Osteoblast (primary cell): ENCODE measurements at regions not wholly inside any gene's neighbourhood (a gene's known extent, or its start where the extent isn't known, plus 50 kb on each side); places are given as distances from the start of the nearest gene placed in this dataset.
A peak's percentile ranks its signal among the peaks of the same experiment; 100 is the strongest.

Source experiments
- DNase-seq: peaks from one replicate; pipeline ENCODE4 v3.0.0; 2011; ENCODE audit warnings: low spot score, mixed read lengths; ENCODE audit not compliant: insufficient read length; ENCODE audit errors: missing footprints
- H2AFZ ChIP-seq: 2 replicates; pipeline ENCODE4 v1.6.0; 2011; ENCODE audit warnings: mild to moderate bottlenecking, low read length
- H3K27ac ChIP-seq: 2 replicates; pipeline ENCODE4 v1.5.1; 2011; ENCODE audit warnings: mild to moderate bottlenecking, low read depth, low read length, moderate library complexity
- H3K27me3 ChIP-seq: 2 replicates; pipeline ENCODE4 v1.6.0; 2012; ENCODE audit warnings: mild to moderate bottlenecking, control low read depth, inconsistent platforms, low read length, moderate library complexity; ENCODE audit not compliant: insufficient read depth
- H3K36me3 ChIP-seq: 2 replicates; pipeline ENCODE4 v1.5.1; 2011; ENCODE audit warnings: mild to moderate bottlenecking, low read length, control low read depth, moderate library complexity; ENCODE audit not compliant: insufficient read depth
- H3K4me1 ChIP-seq: 2 replicates; pipeline ENCODE4 v1.5.1; 2011; ENCODE audit warnings: mild to moderate bottlenecking, low read length, control low read depth, moderate library complexity; ENCODE audit not compliant: insufficient read depth
- H3K4me2 ChIP-seq: 2 replicates; pipeline ENCODE4 v1.6.0; 2011; ENCODE audit warnings: mild to moderate bottlenecking, low read length; ENCODE audit not compliant: insufficient read depth
- H3K4me3 ChIP-seq: fragments of 200-600 bp; sonication (generic); 3 replicates; pipeline ENCODE4 v1.5.1; 2012; ENCODE audit warnings: mild to moderate bottlenecking, low read length, inconsistent platforms; ENCODE audit not compliant: insufficient read depth
- H3K79me2 ChIP-seq: 2 replicates; pipeline ENCODE4 v1.6.0; 2012; ENCODE audit warnings: mild to moderate bottlenecking, low read length, control low read depth, inconsistent platforms; ENCODE audit not compliant: insufficient read depth
- H3K9me3 ChIP-seq: 2 replicates; pipeline ENCODE4 v1.5.1; 2011; ENCODE audit warnings: low read depth, low read length, control low read depth
- H4K20me1 ChIP-seq: 2 replicates; pipeline ENCODE4 v1.6.0; 2012; ENCODE audit warnings: mild to moderate bottlenecking, low read length, control low read depth; ENCODE audit not compliant: insufficient read depth
- CTCF ChIP-seq: IDR thresholded peaks from 2 replicates; pipeline ENCODE4 v1.5.1; 2011; ENCODE audit warnings: mild to moderate bottlenecking, low read depth, low read length, moderate library complexity; ENCODE audit errors: extremely low read depth

DNA sequence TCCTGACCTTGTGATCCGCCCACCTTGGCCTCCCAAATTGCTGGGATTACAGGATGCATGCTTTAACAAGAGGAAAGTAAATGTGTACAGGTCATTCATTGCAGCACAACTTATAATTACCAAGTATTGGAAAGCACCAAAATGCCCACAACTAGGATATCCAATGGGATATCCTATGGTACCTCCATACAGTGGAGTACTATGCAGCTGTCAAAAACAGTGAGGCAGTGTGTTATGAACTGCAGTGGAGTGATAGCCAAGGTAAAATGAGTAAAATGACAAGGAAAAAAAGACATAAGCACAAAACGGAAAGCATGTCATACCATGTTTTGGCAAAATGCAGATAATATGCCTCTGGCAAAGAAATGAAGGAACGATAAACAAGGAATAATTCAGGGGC is 87.6 kb downstream of the FOXL1 start:
- TF ChIP-seq CTCF: no peak
- no peaks in the 10 kb centered on the region for H3K27me3 ChIP-seq

DNA sequence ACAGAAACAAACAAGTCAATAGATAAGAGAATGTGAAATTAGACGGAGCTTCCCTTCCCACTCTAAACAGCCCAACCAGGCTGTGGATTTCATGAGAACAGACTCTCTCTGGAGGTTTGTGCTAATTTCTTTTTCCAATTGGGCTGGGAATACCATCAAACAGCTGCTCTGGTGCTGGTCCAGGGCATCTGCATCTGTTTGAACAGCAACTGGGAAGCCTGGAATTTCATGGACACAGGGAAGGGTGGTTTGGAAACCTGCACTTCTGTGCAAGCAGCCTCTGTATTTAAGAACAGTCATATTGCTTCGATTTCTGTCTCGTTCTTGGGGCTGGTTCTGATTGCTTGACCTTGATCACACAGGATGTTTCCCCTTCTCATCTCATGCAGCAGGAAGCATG is 88.7 kb downstream of the FOXL1 start:
- Histone ChIP-seq H3K4me2 (no peak overlapping the region), H3K4me3 (no peak overlapping the region), H3K4me1 (peaks cover 58% of the 10 kb centered on the region), H3K36me3 (no peaks in the 10 kb centered on the region), H4K20me1 (no peaks in the 10 kb centered on the region), H3K27ac (peak overlapping the region; percentile 2), H3K9me3 (no peaks in the 10 kb centered on the region), H3K27me3 (no peaks in the 10 kb centered on the region), H3K79me2 (no peaks in the 10 kb centered on the region), H2AFZ (peak overlapping the region; percentile 8)
- no peak for DNase-seq
- TF ChIP-seq CTCF: no peak

More for the DNA sequence above, 87.6 kb downstream of the FOXL1 start:
- H3K4me3 ChIP-seq: no peak overlapping the region
- no peak overlapping the region for H3K4me2 ChIP-seq
- no peak overlapping the region for H2AFZ ChIP-seq
- H3K4me1 ChIP-seq: peaks cover 55% of the 10 kb centered on the region
- no peaks in the 10 kb centered on the region for H3K79me2 ChIP-seq
- no peaks in the 10 kb centered on the region for H3K9me3 ChIP-seq
- H3K36me3 ChIP-seq: no peaks in the 10 kb centered on the region
- DNase-seq: no peak
- peak overlapping the region; percentile 97 for H3K27ac ChIP-seq
- H4K20me1 ChIP-seq: no peaks in the 10 kb centered on the region

DNA sequence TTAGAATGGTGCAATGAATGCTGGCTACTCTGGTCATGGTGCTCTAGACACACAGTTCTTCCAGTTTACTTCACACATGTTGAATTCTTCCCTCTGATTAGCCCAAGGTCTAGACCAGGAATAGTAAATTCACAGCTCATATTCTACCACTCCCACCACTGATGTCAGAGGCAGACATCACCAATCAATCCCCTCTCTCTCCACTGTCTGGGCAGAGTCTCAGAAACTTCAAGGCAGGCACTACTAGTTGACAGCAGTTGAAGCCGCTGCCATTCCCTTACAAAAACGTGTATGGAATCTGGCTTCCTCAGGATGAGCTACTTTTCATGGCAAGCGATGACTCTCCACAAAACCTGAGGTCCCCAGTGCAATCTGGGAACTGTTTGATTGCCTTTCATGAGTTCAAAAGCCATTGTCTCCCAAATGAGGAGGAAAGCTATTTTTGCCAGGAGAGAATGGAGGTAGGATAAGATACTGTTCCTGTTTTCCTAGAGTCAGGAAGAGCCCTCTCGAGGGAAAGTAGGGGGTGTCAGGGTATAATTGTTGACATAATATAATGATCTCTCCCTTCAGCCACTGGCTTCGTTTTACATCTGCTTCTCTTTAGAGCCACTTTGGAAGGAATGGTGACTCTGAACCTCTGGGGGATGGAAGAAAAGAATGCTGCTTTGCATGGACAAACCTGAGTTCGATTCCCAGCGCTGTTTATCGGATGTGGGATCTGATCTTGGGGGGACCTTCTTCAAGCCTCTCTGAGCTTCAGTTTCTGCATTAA is 90.0 kb downstream of the FOXL1 start:
- Histone ChIP-seq H3K27ac (no peak overlapping the region), H4K20me1 (no peaks in the 10 kb centered on the region), H3K79me2 (no peaks in the 10 kb centered on the region), H3K27me3 (no peaks in the 10 kb centered on the region), H3K4me3 (no peak overlapping the region), H3K4me1 (peaks cover 49% of the 10 kb centered on the region), H2AFZ (no peak overlapping the region), H3K36me3 (no peaks in the 10 kb centered on the region), H3K9me3 (no peaks in the 10 kb centered on the region), H3K4me2 (no peak overlapping the region)
- DNase-seq: no peak
- no peak for TF ChIP-seq CTCF

DNA sequence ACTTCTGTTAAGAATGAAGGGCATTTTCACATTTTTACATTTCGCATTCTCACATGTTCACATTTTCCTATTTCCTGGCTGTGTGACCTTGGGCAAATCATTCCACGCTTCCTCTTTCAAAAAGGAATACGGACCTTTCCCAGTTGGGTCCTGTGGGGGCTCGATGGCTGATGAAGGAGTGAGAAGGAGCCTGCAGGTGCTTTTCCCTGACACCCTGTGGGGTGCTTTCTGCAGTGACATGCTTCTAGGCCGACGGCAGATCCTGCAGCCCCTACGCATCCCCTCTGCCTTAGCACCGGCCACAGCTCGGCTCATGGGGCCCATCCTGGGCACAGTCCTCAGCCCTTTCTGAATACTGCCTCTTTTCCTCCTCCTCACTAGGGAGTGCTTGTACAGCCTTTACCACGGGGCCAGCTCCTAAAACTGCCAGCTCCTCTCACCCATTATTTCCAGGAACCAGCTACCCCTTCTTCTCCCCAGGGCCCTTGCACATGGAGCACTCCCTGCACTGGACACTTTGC is 91.0 kb downstream of the FOXL1 start:
- H2AFZ ChIP-seq: no peak overlapping the region
- no peaks in the 10 kb centered on the region for H3K79me2 ChIP-seq
- H3K27me3 ChIP-seq: no peaks in the 10 kb centered on the region
- DNase-seq: no peak
- no peak overlapping the region for H3K4me3 ChIP-seq
- no peak overlapping the region for H3K4me2 ChIP-seq
- H3K9me3 ChIP-seq: no peaks in the 10 kb centered on the region
- H3K27ac ChIP-seq: no peak overlapping the region
- H3K4me1 ChIP-seq: peaks cover 38% of the 10 kb centered on the region
- TF ChIP-seq CTCF: no peak
- H3K36me3 ChIP-seq: no peaks in the 10 kb centered on the region
- H4K20me1 ChIP-seq: no peaks in the 10 kb centered on the region
